IMR-90 (cell line): ENCODE measurements at regions not wholly inside any gene's neighbourhood (a gene's known extent, or its start where the extent isn't known, plus 50 kb on each side); places are given as distances from the start of the nearest gene placed in this dataset.

Experiments
- ATAC-seq: fragments of 200-7000 bp; cut with Tn5 transposase; 2 replicates; pipeline ENCODE4 v1.9.1; 2020; ENCODE audit warnings: low read depth, mild to moderate bottlenecking, moderate library complexity
- BruUV-seq: library from RNA; stranded (reverse); fragments of 400-500 nt; replicated peaks from 2 replicates; lab custom pipeline; 2021; lab: Mats Ljungman, UMichigan
- CTCF ChIA-PET: fragments of 300-600 bp; formaldehyde crosslinking; extraction: SDS; loops from one replicate; lab custom pipeline; 2021; ENCODE audit warnings: antibody characterized with exemption; lab: Yijun Ruan, JAX
- POLR2A ChIA-PET: fragments of 300-600 bp; sonication (Branson Sonifier 250); formaldehyde crosslinking; loops from one replicate; lab custom pipeline; 2022; ENCODE audit warnings: antibody characterized with exemption; ENCODE audit not compliant: unreplicated experiment; lab: Charles Lee
- DNase-seq: peaks from one replicate; pipeline ENCODE4 v3.0.0; 2013
- H2AFZ ChIP-seq: replicated peaks from 2 replicates; pipeline ENCODE3; 2013; ENCODE audit warnings: low read length, mild to moderate bottlenecking; ENCODE audit not compliant: poor library complexity
- H2AK5ac ChIP-seq: 2 replicates; pipeline ENCODE4 v1.6.1; 2013; ENCODE audit warnings: low read depth, low read length, inconsistent platforms
- H2AK9ac ChIP-seq: replicated peaks from 2 replicates; pipeline ENCODE3; 2013; ENCODE audit warnings: mild to moderate bottlenecking, low read depth, low read length, moderate library complexity; ENCODE audit not compliant: poor library complexity
- H2BK120ac ChIP-seq: 2 replicates; pipeline ENCODE4 v1.6.1; 2013; ENCODE audit warnings: low read depth, low read length, inconsistent platforms
- H2BK15ac ChIP-seq: 3 replicates; pipeline ENCODE4 v1.6.1; 2013; ENCODE audit warnings: low read depth, low read length, inconsistent platforms
- H2BK20ac ChIP-seq: 2 replicates; pipeline ENCODE4 v1.6.1; 2013; ENCODE audit warnings: low read depth, mild to moderate bottlenecking, inconsistent platforms, low read length, moderate library complexity
- H2BK5ac ChIP-seq: 2 replicates; pipeline ENCODE4 v1.6.1; 2013; ENCODE audit warnings: mild to moderate bottlenecking, low read depth, low read length, inconsistent platforms; ENCODE audit not compliant: poor library complexity, severe bottlenecking
- H3K14ac ChIP-seq: replicated peaks from 2 replicates; pipeline ENCODE4 v1.6.1; 2013; ENCODE audit warnings: low read depth, low read length, inconsistent platforms
- H3K18ac ChIP-seq: 2 replicates; pipeline ENCODE4 v1.6.1; 2013; ENCODE audit warnings: low read depth, low read length, control low read depth
- H3K23ac ChIP-seq: 2 replicates; pipeline ENCODE4 v1.6.1; 2013; ENCODE audit warnings: low read depth, low read length, inconsistent platforms
- H3K27ac ChIP-seq: 2 replicates; pipeline ENCODE4 v1.5.1; 2013; ENCODE audit warnings: mild to moderate bottlenecking, control low read depth, low read length; ENCODE audit not compliant: insufficient read depth
- H3K27me3 ChIP-seq: 2 replicates; pipeline ENCODE4 v1.6.1; 2013; ENCODE audit warnings: low read length; ENCODE audit not compliant: control insufficient read depth, insufficient read depth
- H3K36me3 ChIP-seq: 2 replicates; pipeline ENCODE4 v1.6.1; 2013; ENCODE audit warnings: low read length, mixed read lengths; ENCODE audit not compliant: control insufficient read depth, insufficient read depth
- H3K4ac ChIP-seq: 2 replicates; pipeline ENCODE4 v1.6.1; 2013; ENCODE audit warnings: low read depth, low read length, inconsistent platforms
- H3K4me1 ChIP-seq: 2 replicates; pipeline ENCODE4 v1.6.1; 2013; ENCODE audit warnings: low read length, mixed read lengths; ENCODE audit not compliant: control insufficient read depth, insufficient read depth
- H3K4me2 ChIP-seq: 2 replicates; pipeline ENCODE4 v1.6.1; 2013; ENCODE audit warnings: low read depth, mild to moderate bottlenecking, control low read depth, low read length, moderate library complexity
- H3K4me3 ChIP-seq: 2 replicates; pipeline ENCODE4 v1.5.1; 2013; ENCODE audit warnings: low read depth, mild to moderate bottlenecking, control low read depth, low read length, moderate library complexity; ENCODE audit not compliant: insufficient read depth
- H3K56ac ChIP-seq: 2 replicates; pipeline ENCODE4 v1.6.1; 2013; ENCODE audit warnings: low read length, inconsistent platforms; ENCODE audit not compliant: insufficient read depth; ENCODE audit errors: extremely low read depth
- H3K79me1 ChIP-seq, 2 experiments: 2 replicates each; pipeline ENCODE4 v1.6.1; 2013; ENCODE audit warnings: low read length in 2 of 2, inconsistent platforms in 1 of 2, low read depth in 1 of 2
- H3K9ac ChIP-seq: 2 replicates; pipeline ENCODE4 v1.6.1; 2013; ENCODE audit warnings: low read depth, low read length, control low read depth
- H3K9me1 ChIP-seq: 2 replicates; pipeline ENCODE4 v1.6.1; 2013; ENCODE audit warnings: low read length, inconsistent platforms; ENCODE audit not compliant: insufficient read depth
- H3K9me3 ChIP-seq: 2 replicates; pipeline ENCODE4 v1.6.1; 2013; ENCODE audit warnings: low read length; ENCODE audit not compliant: control insufficient read depth, insufficient read depth
- H4K20me1 ChIP-seq: 2 replicates; pipeline ENCODE4 v1.6.1; 2013; ENCODE audit warnings: low read length, inconsistent platforms; ENCODE audit not compliant: insufficient read depth
- H4K5ac ChIP-seq: 2 replicates; pipeline ENCODE4 v1.6.1; 2013; ENCODE audit warnings: mild to moderate bottlenecking, low read depth, low read length, control low read depth
- H4K8ac ChIP-seq, 2 experiments: 2 replicates each; pipeline ENCODE4 v1.6.1; 2013; ENCODE audit warnings: low read depth in 2 of 2, low read length in 2 of 2, control low read depth in 1 of 2, inconsistent platforms in 1 of 2
- H4K91ac ChIP-seq: 2 replicates; pipeline ENCODE4 v1.6.1; 2013; ENCODE audit warnings: low read depth, low read length, inconsistent platforms; ENCODE audit not compliant: insufficient read depth
- FOS ChIP-seq: fragments of 150-350 bp; IDR thresholded peaks from 2 replicates; pipeline ENCODE4 v1.6.1; 2016; ENCODE audit warnings: low read depth, low read length
- MAZ ChIP-seq: IDR thresholded peaks from 2 replicates; pipeline ENCODE4 v1.6.1; 2012; ENCODE audit warnings: low read depth, mild to moderate bottlenecking, low read length, improper control_type of control experiment, moderate library complexity, borderline replicate concordance
- WGBS, 2 experiments: methylation state at CpG; one replicate each; pipeline versions ENCODE4 v1.1.5 to v1.1.7; 2013; ENCODE audit warnings: missing lambda C conversion rate in 2 of 2; ENCODE audit not compliant: insufficient read length in 1 of 2; ENCODE audit errors: extremely low coverage in 2 of 2; 5-methylcytosine and 5-hydroxymethylcytosine counted together
- dilution Hi-C: fragments of 300-500 bp; cut with HindIII; formaldehyde crosslinking; loops from one replicate; pipeline ENCODE4 v1.14.3; 2018; ENCODE audit warnings: low sequenced_read_pairs; ENCODE audit not compliant: unreplicated experiment
- in situ Hi-C: fragments of 300-500 bp; cut with MboI; formaldehyde crosslinking; loops from 3 replicates; pipeline ENCODE4 v1.14.3; 2019; ENCODE audit warnings: low sequenced_read_pairs, inconsistent platforms, mixed read lengths
- intact Hi-C: fragments of 100-400 bp; cut with micrococcal nuclease; formaldehyde crosslinking; loops from 2 replicates; pipeline ENCODE4 v1.10.0; 2022
- TF ChIP-seq, protein P1 (sequence below): conservative IDR thresholded peaks from 2 replicates; pipeline ENCODE4 v1.5.1; 2012; ENCODE audit warnings: mild to moderate bottlenecking, low read depth, low read length, improper control_type of control experiment

DNA sequence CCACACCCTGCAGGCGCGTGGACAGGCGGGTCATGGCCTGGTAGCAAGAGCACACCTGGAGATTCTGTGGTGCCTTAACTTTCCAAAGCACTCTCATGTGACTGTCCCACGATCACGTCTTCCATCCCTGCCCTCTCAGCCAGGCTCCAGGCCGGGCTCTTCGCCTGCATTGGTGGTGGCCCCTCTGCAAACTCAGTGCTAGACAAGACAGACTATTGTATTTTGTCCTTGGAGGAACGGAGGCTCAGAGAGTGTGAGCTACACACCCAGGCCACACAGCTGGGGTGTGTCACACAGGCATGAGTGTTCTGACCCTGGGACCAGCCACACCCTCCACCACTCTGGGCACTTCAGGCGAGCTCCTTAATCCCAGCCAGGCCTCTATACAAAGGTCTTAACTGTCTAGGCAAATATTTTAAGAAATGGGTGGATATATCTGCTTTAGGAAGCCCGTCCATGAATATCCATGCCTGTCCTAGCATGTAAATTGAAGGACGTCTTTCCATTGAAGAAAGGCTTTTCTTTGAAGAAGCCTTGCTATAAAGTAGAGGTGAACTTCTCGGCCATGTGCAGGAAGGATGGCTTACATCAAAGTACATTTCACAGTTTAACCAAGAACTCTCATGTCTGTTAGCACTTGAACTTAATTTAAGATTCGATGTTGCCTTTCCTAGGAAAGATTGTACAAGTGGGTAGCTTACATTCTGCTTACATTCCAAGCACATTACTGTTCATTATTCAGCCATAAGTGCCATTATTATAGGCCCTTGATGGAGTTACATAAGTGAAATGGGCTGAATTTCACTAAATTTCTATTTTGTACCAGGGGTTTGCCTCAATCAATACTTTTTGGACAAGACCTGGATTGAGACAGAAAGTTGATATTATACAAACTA lies 263.9 kb downstream of the DLL1 start (continued):
- no peak for TF ChIP-seq FOS

DNA sequence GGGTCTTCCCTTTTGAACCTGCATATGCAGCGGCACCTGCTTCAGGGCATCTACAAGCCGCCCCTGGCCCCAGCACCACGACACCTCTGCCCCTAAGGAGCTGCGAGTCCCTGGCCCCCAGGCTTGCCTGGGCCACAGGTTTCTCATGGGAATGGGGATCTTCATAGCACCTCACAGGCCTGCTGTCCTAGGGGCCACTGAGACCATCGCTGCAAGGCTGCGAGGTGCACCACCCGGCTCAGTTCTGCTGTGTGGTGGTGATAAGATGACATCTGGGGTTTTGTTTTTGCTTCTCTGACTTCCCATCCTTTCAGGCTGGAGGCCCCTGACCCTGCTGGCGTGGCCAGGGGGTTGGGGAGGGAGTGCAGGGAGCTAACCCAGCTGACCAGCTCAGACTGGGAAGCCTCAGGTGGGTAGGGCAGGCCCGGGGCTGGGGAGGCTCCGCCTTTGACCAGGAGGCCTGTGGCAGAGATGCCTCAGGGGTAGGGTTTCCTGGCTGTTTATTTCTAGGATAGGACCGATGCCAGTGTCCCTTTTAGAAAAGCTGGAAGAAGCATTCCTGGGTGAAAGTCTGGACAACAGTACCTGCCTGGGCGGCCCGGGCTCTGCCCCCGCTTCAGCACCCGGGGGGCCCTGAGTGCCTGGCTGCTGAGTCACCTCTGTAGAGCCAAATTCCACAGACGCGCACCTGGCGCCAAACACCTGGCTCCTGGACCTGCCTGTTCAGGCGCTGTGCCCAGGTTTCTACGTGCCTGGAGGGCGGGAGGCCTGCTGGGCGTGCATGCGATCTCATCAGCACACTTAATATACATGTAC lies 264.7 kb downstream of the DLL1 start:
- Histone ChIP-seq H2BK5ac (no peak overlapping the region), H3K9ac (no peak overlapping the region), H4K5ac (no peak overlapping the region), H3K9me3 (peaks cover 50% of the 10 kb centered on the region), H3K4me2 (no peak overlapping the region), H2BK20ac (no peak overlapping the region), H3K14ac (no peak overlapping the region), H4K20me1 (no peaks in the 10 kb centered on the region), H2AFZ (no peak overlapping the region), H3K18ac (no peak overlapping the region), H3K27ac (no peak overlapping the region), H4K8ac (no peak overlapping the region), H3K4ac (no peak overlapping the region), H3K4me3 (no peak overlapping the region), H2BK15ac (no peak overlapping the region), H2BK120ac (no peak overlapping the region), H3K27me3 (no peaks in the 10 kb centered on the region), H3K79me1 (no peaks in the 10 kb centered on the region), H2AK5ac (no peak overlapping the region), H3K4me1 (peaks cover 2% of the 10 kb centered on the region; the same call in 1 of the 2 replicates), H3K36me3 (no peaks in the 10 kb centered on the region), H3K56ac (no peak overlapping the region), H4K91ac (no peak overlapping the region), H3K23ac (no peak overlapping the region), H2AK9ac (no peak overlapping the region), H3K9me1 (no peaks in the 10 kb centered on the region)
- no TSS peak for BruUV-seq
- ATAC-seq = no peak
- TF ChIP-seq, protein P1, sequence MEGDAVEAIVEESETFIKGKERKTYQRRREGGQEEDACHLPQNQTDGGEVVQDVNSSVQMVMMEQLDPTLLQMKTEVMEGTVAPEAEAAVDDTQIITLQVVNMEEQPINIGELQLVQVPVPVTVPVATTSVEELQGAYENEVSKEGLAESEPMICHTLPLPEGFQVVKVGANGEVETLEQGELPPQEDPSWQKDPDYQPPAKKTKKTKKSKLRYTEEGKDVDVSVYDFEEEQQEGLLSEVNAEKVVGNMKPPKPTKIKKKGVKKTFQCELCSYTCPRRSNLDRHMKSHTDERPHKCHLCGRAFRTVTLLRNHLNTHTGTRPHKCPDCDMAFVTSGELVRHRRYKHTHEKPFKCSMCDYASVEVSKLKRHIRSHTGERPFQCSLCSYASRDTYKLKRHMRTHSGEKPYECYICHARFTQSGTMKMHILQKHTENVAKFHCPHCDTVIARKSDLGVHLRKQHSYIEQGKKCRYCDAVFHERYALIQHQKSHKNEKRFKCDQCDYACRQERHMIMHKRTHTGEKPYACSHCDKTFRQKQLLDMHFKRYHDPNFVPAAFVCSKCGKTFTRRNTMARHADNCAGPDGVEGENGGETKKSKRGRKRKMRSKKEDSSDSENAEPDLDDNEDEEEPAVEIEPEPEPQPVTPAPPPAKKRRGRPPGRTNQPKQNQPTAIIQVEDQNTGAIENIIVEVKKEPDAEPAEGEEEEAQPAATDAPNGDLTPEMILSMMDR = no peak
- TF ChIP-seq MAZ = no peak
- DNase-seq = no peak
- ChIA-PET POLR2A (no interaction called here), CTCF (no interaction called here)
- intact Hi-C loops = no loop called here
- WGBS, 2 experiments = 87% methylated on average over 12 of the region's 23 CpGs; no CpG with 5 or more reads in 1 of the 2 experiments
- dilution Hi-C loops = no loop called here
- in situ Hi-C loops = no loop called here
